PFSK-1 (cell line): ENCODE measurements at regions not wholly inside any gene's neighbourhood (a gene's known extent, or its start where the extent isn't known, plus 50 kb on each side); places are given as distances from the start of the nearest gene placed in this dataset.

Source experiments
- POLR2AphosphoS5 ChIP-seq: IDR thresholded peaks from 2 replicates; pipeline ENCODE4 v1.6.1; 2012; ENCODE audit warnings: low read depth, mild to moderate bottlenecking, control low read depth, low read length, moderate library complexity
- REST ChIP-seq, 2 experiments: IDR thresholded peaks; 2 replicates each; pipeline versions ENCODE4 v1.6.1 to v1.8.0; 2011 to 2012; ENCODE audit warnings: low read depth in 2 of 2, low read length in 2 of 2, control low read depth in 1 of 2, inconsistent platforms in 1 of 2, mild to moderate bottlenecking in 1 of 2, moderate library complexity in 1 of 2; ENCODE audit not compliant: insufficient read depth in 1 of 2

- TF ChIP-seq POLR2AphosphoS5: no peak
- TF ChIP-seq REST (IDR thresholded peaks at IDR 0.05; ENCODE audit: insufficient read depth in 1 of 2, low read depth in 2 of 2, low read length in 2 of 2): no peak
Observed at GRCh38 chr22:48536541-48537342, 1290.9 kb downstream of the BRD1 start.
